ENCODE measurements at regions not wholly inside any gene's neighbourhood (a gene's known extent, or its start where the extent isn't known, plus 50 kb on each side); places are given as distances from the start of the nearest gene placed in this dataset.

- no peak for ATAC-seq
- intact Hi-C loops (cut with micrococcal nuclease), result no loop called here
- DNase-seq, result no peak
Measured at GRCh38 chr2:147572622-147573021, 272.2 kb upstream of the ACVR2A start.

GRCh38 chr2:147569426-147569825 is 275.4 kb upstream of the ACVR2A start:
- no peak for ATAC-seq
- DNase-seq, result no peak
- intact Hi-C loops (cut with micrococcal nuclease), result no loop called here

- no peak for DNase-seq
- intact Hi-C loops (cut with micrococcal nuclease), result no loop called here
- no peak for ATAC-seq
Measured at GRCh38 chr2:147568109-147568508, 276.7 kb upstream of the ACVR2A start.

GRCh38 chr2:147567136-147567535 is 277.7 kb upstream of the ACVR2A start:
- intact Hi-C loops (cut with micrococcal nuclease), result no loop called here
- no peak for ATAC-seq
- DNase-seq, result no peak

- ATAC-seq, result no peak
- no peak for DNase-seq
- intact Hi-C loops (cut with micrococcal nuclease), result no loop called here
Measured at GRCh38 chr2:147560810-147561535, 283.9 kb upstream of the ACVR2A start.

- ATAC-seq (no peak), DNase-seq (no peak)
- intact Hi-C loops (cut with micrococcal nuclease), result no loop called here
Measured at GRCh38 chr2:147559070-147559725, 285.6 kb upstream of the ACVR2A start.

- no peak for ATAC-seq
- no peak for DNase-seq
- intact Hi-C loops (cut with micrococcal nuclease), result no loop called here
Measured at GRCh38 chr2:147558620-147559019, 286.2 kb upstream of the ACVR2A start.

GRCh38 chr2:147554521-147555107 is 290.2 kb upstream of the ACVR2A start:
- peak; percentile 87 for ATAC-seq
- peak; percentile 41 for DNase-seq
- intact Hi-C loops (cut with micrococcal nuclease), result no loop called here

- intact Hi-C loops (cut with micrococcal nuclease), result no loop called here
- DNase-seq, result peak; percentile 26
- ATAC-seq, result peak; percentile 73
Measured at GRCh38 chr2:147553775-147554271, 291.0 kb upstream of the ACVR2A start.

GRCh38 chr2:147550995-147551731 is 293.7 kb upstream of the ACVR2A start:
- no peak for DNase-seq
- no peak for ATAC-seq
- intact Hi-C loops (cut with micrococcal nuclease), result no loop called here

GRCh38 chr2:147549054-147549453 is 295.8 kb upstream of the ACVR2A start:
- intact Hi-C loops (cut with micrococcal nuclease), result no loop called here
- no peak for DNase-seq
- no peak for ATAC-seq

GRCh38 chr2:147548451-147548850 is 296.4 kb upstream of the ACVR2A start:
- intact Hi-C loops (cut with micrococcal nuclease), result no loop called here
- ATAC-seq, result no peak
- DNase-seq, result no peak

- intact Hi-C loops (cut with micrococcal nuclease), result no loop called here
- ATAC-seq, result no peak
Measured at GRCh38 chr2:147547440-147547839, 297.4 kb upstream of the ACVR2A start.

GRCh38 chr2:147546109-147546508 is 298.7 kb upstream of the ACVR2A start:
- DNase-seq (no peak), ATAC-seq (no peak)
- intact Hi-C loops (cut with micrococcal nuclease), result no loop called here

More at GRCh38 chr2:147547440-147547839, 297.4 kb upstream of the ACVR2A start:
- DNase-seq, result no peak

GRCh38 chr2:147543056-147543455 is 301.8 kb upstream of the ACVR2A start:
- no peak for DNase-seq
- ATAC-seq, result no peak
- intact Hi-C loops (cut with micrococcal nuclease), result no loop called here

- ATAC-seq, result no peak
- intact Hi-C loops (cut with micrococcal nuclease), result no loop called here
Measured at GRCh38 chr2:147542351-147542750, 302.5 kb upstream of the ACVR2A start.

GRCh38 chr2:147541314-147541713 is 303.5 kb upstream of the ACVR2A start:
- no peak for ATAC-seq
- intact Hi-C loops (cut with micrococcal nuclease), result no loop called here

More at GRCh38 chr2:147542351-147542750, 302.5 kb upstream of the ACVR2A start:
- no peak for DNase-seq

GRCh38 chr2:147538821-147539220 is 306.0 kb upstream of the ACVR2A start:
- no peak for DNase-seq
- peak; percentile 58 for ATAC-seq
- intact Hi-C loops (cut with micrococcal nuclease), result no loop called here

More at GRCh38 chr2:147541314-147541713, 303.5 kb upstream of the ACVR2A start:
- no peak for DNase-seq

- intact Hi-C loops (cut with micrococcal nuclease), result no loop called here
- peak; percentile 53 for ATAC-seq
- DNase-seq, result no peak
Measured at GRCh38 chr2:147538088-147538487, 306.7 kb upstream of the ACVR2A start.

GRCh38 chr2:147531269-147531668 is 313.6 kb upstream of the ACVR2A start:
- ATAC-seq (no peak), DNase-seq (no peak)
- intact Hi-C loops (cut with micrococcal nuclease), result no loop called here

Measured in left ventricle myocardium superior (tissue), 1 donor.